OCI-LY3 (cell line): ENCODE measurements at regions not wholly inside any gene's neighbourhood (a gene's known extent, or its start where the extent isn't known, plus 50 kb on each side); places are given as distances from the start of the nearest gene placed in this dataset.

Experiments used
- H2AFZ ChIP-seq: fragments of 200-600, 300-600 bp; shearing (Covaris generic); 2 replicates; pipeline ENCODE4 v1.6.0; 2014; ENCODE audit warnings: antibody characterized with exemption, low read depth, low read length
- H3K27ac ChIP-seq: fragments of 200-600, 300-600 bp; sonication (generic); 2 replicates; pipeline ENCODE4 v1.5.1; 2014; ENCODE audit warnings: mild to moderate bottlenecking, low read length, moderate library complexity, mixed read lengths
- H3K27me3 ChIP-seq: fragments of 200-600, 300-600 bp; sonication (generic); 2 replicates; pipeline ENCODE4 v1.6.1; 2014; ENCODE audit warnings: low read depth, low read length, mixed read lengths
- H3K36me3 ChIP-seq: fragments of 200-600, 300-600 bp; sonication (generic); replicated peaks from 2 replicates; pipeline ENCODE3; 2014; ENCODE audit warnings: low read depth, low read length, mixed read lengths
- H3K4me1 ChIP-seq: fragments of 300-600, 200-600 bp; sonication (generic); 2 replicates; pipeline ENCODE4 v1.6.1; 2014; ENCODE audit warnings: low read length, mixed read lengths
- H3K4me2 ChIP-seq: fragments of 200-600, 300-600 bp; sonication (generic); 2 replicates; pipeline ENCODE4 v1.6.1; 2014; ENCODE audit warnings: low read length, mixed read lengths
- H3K4me3 ChIP-seq: fragments of 300-600, 200-600 bp; sonication (generic); 2 replicates; pipeline ENCODE4 v1.5.1; 2014; ENCODE audit warnings: antibody characterized with exemption, mild to moderate bottlenecking, low read length, moderate library complexity
- H3K79me2 ChIP-seq: fragments of 300-600, 200-600 bp; shearing (Covaris generic); 2 replicates; pipeline ENCODE4 v1.6.1; 2014; ENCODE audit warnings: mild to moderate bottlenecking, low read length, mixed read lengths
- H3K9ac ChIP-seq: fragments of 300-600, 200-600 bp; shearing (Covaris generic); 2 replicates; pipeline ENCODE4 v1.6.0; 2014; ENCODE audit warnings: mild to moderate bottlenecking, low read length, moderate library complexity
- H3K9me3 ChIP-seq: fragments of 200-600, 300-600 bp; shearing (Covaris generic); 2 replicates; pipeline ENCODE4 v1.6.1; 2014; ENCODE audit warnings: low read length, mixed read lengths; ENCODE audit not compliant: insufficient read depth
- H4K20me1 ChIP-seq: fragments of 200-600, 300-600 bp; sonication (generic); 2 replicates; pipeline ENCODE4 v1.6.1; 2016; ENCODE audit warnings: low read length, mixed read lengths; ENCODE audit not compliant: insufficient read depth
- EZH2phosphoT487 ChIP-seq: fragments of 200-600 bp; shearing (Covaris generic); IDR thresholded peaks from 2 replicates; pipeline ENCODE4 v1.6.1; 2018; ENCODE audit warnings: antibody characterized with exemption, mixed run types, low read depth
- TF ChIP-seq, protein P1 (sequence below): fragments of 200-600, 300-600 bp; sonication (generic); IDR thresholded peaks from 2 replicates; pipeline ENCODE4 v1.5.1; 2014; ENCODE audit warnings: antibody characterized with exemption, low read length, low read depth

- no peak overlapping the region for H2AFZ ChIP-seq
- TF ChIP-seq, protein P1, sequence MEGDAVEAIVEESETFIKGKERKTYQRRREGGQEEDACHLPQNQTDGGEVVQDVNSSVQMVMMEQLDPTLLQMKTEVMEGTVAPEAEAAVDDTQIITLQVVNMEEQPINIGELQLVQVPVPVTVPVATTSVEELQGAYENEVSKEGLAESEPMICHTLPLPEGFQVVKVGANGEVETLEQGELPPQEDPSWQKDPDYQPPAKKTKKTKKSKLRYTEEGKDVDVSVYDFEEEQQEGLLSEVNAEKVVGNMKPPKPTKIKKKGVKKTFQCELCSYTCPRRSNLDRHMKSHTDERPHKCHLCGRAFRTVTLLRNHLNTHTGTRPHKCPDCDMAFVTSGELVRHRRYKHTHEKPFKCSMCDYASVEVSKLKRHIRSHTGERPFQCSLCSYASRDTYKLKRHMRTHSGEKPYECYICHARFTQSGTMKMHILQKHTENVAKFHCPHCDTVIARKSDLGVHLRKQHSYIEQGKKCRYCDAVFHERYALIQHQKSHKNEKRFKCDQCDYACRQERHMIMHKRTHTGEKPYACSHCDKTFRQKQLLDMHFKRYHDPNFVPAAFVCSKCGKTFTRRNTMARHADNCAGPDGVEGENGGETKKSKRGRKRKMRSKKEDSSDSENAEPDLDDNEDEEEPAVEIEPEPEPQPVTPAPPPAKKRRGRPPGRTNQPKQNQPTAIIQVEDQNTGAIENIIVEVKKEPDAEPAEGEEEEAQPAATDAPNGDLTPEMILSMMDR, result no peak
- no peak for TF ChIP-seq EZH2phosphoT487
- no peak overlapping the region for H3K9ac ChIP-seq
- no peaks in the 10 kb centered on the region for H4K20me1 ChIP-seq
- H3K4me2 ChIP-seq, result no peak overlapping the region
- no peaks in the 10 kb centered on the region for H3K27me3 ChIP-seq
- H3K79me2 ChIP-seq, result no peaks in the 10 kb centered on the region
- H3K4me3 ChIP-seq, result no peak overlapping the region
- no peaks in the 10 kb centered on the region for H3K36me3 ChIP-seq
- no peak overlapping the region for H3K27ac ChIP-seq
- H3K4me1 ChIP-seq, result no peaks in the 10 kb centered on the region
- no peaks in the 10 kb centered on the region for H3K9me3 ChIP-seq
These were observed 80.6 kb upstream of the PLEKHA5 start for GRCh38 chr12:19048943-19049342.

DNA sequence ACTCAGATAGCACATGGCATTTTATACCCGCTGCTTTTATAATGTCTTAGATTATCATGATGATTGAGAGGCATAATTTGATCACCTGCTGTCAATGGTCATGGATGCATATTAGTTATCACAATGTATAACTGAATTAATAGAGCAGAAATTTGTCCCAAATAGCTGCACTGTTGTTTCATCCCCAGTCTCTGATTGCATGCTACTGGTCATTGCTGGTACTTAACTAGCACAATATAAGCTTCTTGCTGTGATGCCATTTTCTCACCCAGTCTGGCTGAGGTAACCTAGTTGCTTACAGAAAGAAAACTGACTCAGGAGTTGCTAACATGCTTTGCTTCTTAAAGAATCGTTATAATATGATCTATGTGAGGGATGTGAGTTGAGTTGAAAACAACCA lies 76.8 kb upstream of the PLEKHA5 start:
- no peaks in the 10 kb centered on the region for H3K27me3 ChIP-seq
- no peaks in the 10 kb centered on the region for H4K20me1 ChIP-seq
- TF ChIP-seq, protein P1, result no peak
- no peak for TF ChIP-seq EZH2phosphoT487
- no peak overlapping the region for H3K4me2 ChIP-seq
- H2AFZ ChIP-seq, result no peak overlapping the region
- H3K36me3 ChIP-seq, result no peaks in the 10 kb centered on the region
- H3K27ac ChIP-seq, result no peak overlapping the region
- no peak overlapping the region for H3K4me3 ChIP-seq
- no peaks in the 10 kb centered on the region for H3K79me2 ChIP-seq
- no peaks in the 10 kb centered on the region for H3K9me3 ChIP-seq
- H3K4me1 ChIP-seq, result peaks cover 3% of the 10 kb centered on the region; the same call in 1 of the 2 replicates
- H3K9ac ChIP-seq, result no peak overlapping the region

DNA sequence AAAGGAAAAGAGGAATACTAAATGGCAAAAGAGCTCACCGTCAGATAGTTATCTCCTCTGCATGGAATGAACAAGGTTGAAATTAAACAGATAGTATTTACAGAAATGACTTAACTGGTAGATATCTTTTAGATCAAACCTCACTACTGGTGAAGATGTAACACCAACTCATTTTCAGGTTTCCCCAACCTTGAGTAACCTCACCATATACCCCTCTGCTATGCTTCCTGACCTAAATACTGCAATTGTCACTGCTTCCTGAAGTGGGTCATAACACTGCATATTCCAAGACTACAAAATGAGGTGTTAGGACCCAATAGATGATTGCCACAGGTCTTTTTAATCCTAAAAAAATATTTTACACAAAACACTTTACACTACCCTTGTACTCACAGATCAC lies 76.3 kb upstream of the PLEKHA5 start:
- no peak overlapping the region for H3K4me2 ChIP-seq
- TF ChIP-seq, protein P1, result no peak
- no peak for TF ChIP-seq EZH2phosphoT487
- no peak overlapping the region for H3K27ac ChIP-seq
- H2AFZ ChIP-seq, result no peak overlapping the region
- no peaks in the 10 kb centered on the region for H4K20me1 ChIP-seq
- H3K79me2 ChIP-seq, result no peaks in the 10 kb centered on the region
- H3K36me3 ChIP-seq, result no peaks in the 10 kb centered on the region
- H3K4me1 ChIP-seq, result peaks cover 3% of the 10 kb centered on the region; the same call in 1 of the 2 replicates
- H3K27me3 ChIP-seq, result no peaks in the 10 kb centered on the region
- H3K4me3 ChIP-seq, result no peak overlapping the region
- H3K9me3 ChIP-seq, result no peaks in the 10 kb centered on the region
- no peak overlapping the region for H3K9ac ChIP-seq

DNA sequence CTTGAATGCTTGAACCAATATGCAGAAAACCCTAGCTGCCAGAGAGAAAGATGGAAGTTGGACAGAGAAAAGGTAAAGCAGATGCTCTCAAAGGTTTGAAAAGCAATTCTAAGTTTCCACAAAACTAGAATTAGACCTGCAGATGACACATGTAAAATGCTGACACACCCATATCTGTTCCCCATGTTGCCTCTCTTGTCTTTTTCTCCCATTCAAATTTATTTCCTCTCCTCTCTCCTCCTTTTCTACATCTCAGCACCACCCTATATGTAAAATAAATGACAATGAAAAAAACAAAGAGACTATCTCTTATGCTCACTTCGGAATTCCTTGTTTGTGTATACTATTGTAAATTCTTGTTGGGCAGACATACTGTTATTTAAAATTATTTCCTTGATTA lies 75.5 kb upstream of the PLEKHA5 start:
- no peak for TF ChIP-seq EZH2phosphoT487
- TF ChIP-seq, protein P1, result no peak
- H3K4me1 ChIP-seq, result peaks cover 3% of the 10 kb centered on the region; the same call in 1 of the 2 replicates
- H3K27me3 ChIP-seq, result no peaks in the 10 kb centered on the region
- no peak overlapping the region for H3K4me2 ChIP-seq
- no peak overlapping the region for H3K4me3 ChIP-seq
- H3K9me3 ChIP-seq, result no peaks in the 10 kb centered on the region
- H3K36me3 ChIP-seq, result no peaks in the 10 kb centered on the region
- H4K20me1 ChIP-seq, result no peaks in the 10 kb centered on the region
- no peaks in the 10 kb centered on the region for H3K79me2 ChIP-seq
- no peak overlapping the region for H2AFZ ChIP-seq
- H3K27ac ChIP-seq, result no peak overlapping the region
- no peak overlapping the region for H3K9ac ChIP-seq
